Right ventricle myocardium inferior (tissue), 1 donor: ENCODE measurements at regions not wholly inside any gene's neighbourhood (a gene's known extent, or its start where the extent isn't known, plus 50 kb on each side); places are given as distances from the start of the nearest gene placed in this dataset.
A peak's percentile ranks its signal among the peaks of the same experiment; 100 is the strongest.

Experiments used
- ATAC-seq: fragments of 200-7000 bp; cut with Tn5 transposase; one replicate; pipeline ENCODE4 v1.9.1; 2020; ENCODE audit warnings: mild to moderate bottlenecking, moderate library complexity
- DNase-seq: peaks from one replicate; pipeline ENCODE4 v3.0.0; 2021; ENCODE audit errors: missing footprints
- intact Hi-C: fragments of 100-400 bp; cut with DNase I; formaldehyde crosslinking; loops from one replicate; pipeline ENCODE4 v1.11.0; 2022
- donor health status: DM: no; HTN: yes; CAD: no; lungs with severe emphysema.

GRCh38 chr10:42930516-42931192 is 146.2 kb upstream of the RET start:
- intact Hi-C loops = no loop called here
- ATAC-seq = no peak
- no peak for DNase-seq

- DNase-seq = no peak
- ATAC-seq = no peak
- intact Hi-C loops = no loop called here
Measured at GRCh38 chr10:42932116-42932515, 144.8 kb upstream of the RET start.

- no peak for DNase-seq
- intact Hi-C loops = no loop called here
- peak; percentile 25 for ATAC-seq
Measured at GRCh38 chr10:42932735-42933447, 144.0 kb upstream of the RET start.

GRCh38 chr10:42933448-42934340 is 143.2 kb upstream of the RET start:
- intact Hi-C loops = no loop called here
- ATAC-seq (peak; percentile 43), DNase-seq (no peak)

- intact Hi-C loops = no loop called here
- no peak for DNase-seq
- no peak for ATAC-seq
Measured at GRCh38 chr10:42934351-42934811, 142.5 kb upstream of the RET start.

- intact Hi-C loops = no loop called here
- DNase-seq = no peak
- no peak for ATAC-seq
Measured at GRCh38 chr10:42934842-42935241, 142.0 kb upstream of the RET start.

- DNase-seq (no peak), ATAC-seq (no peak)
Measured at GRCh38 chr10:42935466-42935865, 141.4 kb upstream of the RET start.

GRCh38 chr10:42936580-42936979 is 140.3 kb upstream of the RET start:
- no peak for ATAC-seq
- intact Hi-C loops = no loop called here
- DNase-seq = no peak

More at GRCh38 chr10:42935466-42935865, 141.4 kb upstream of the RET start:
- intact Hi-C loops = no loop called here

- DNase-seq (no peak), ATAC-seq (no peak)
- intact Hi-C loops = no loop called here
Measured at GRCh38 chr10:42937048-42937447, 139.8 kb upstream of the RET start.

GRCh38 chr10:42937649-42938180 is 139.2 kb upstream of the RET start:
- intact Hi-C loops = no loop called here
- no peak for ATAC-seq
- DNase-seq = no peak

GRCh38 chr10:42938351-42938750 is 138.5 kb upstream of the RET start:
- intact Hi-C loops = no loop called here
- ATAC-seq = no peak
- DNase-seq = no peak

GRCh38 chr10:42939237-42939636 is 137.6 kb upstream of the RET start:
- intact Hi-C loops = no loop called here
- DNase-seq (no peak), ATAC-seq (no peak)

GRCh38 chr10:42939685-42940366 is 137.0 kb upstream of the RET start:
- DNase-seq = no peak
- no peak for ATAC-seq
- intact Hi-C loops = no loop called here

- intact Hi-C loops = no loop called here
Measured at GRCh38 chr10:42940487-42941294, 136.2 kb upstream of the RET start.

GRCh38 chr10:42941295-42941644 is 135.6 kb upstream of the RET start:
- DNase-seq (no peak), ATAC-seq (no peak)
- intact Hi-C loops = no loop called here

More at GRCh38 chr10:42940487-42941294, 136.2 kb upstream of the RET start:
- DNase-seq (no peak), ATAC-seq (no peak)

- DNase-seq (no peak), ATAC-seq (no peak)
- intact Hi-C loops = no loop called here
Measured at GRCh38 chr10:42941790-42942189, 135.1 kb upstream of the RET start.

- ATAC-seq = no peak
- DNase-seq = no peak
- intact Hi-C loops = no loop called here
Measured at GRCh38 chr10:42942279-42942950, 134.5 kb upstream of the RET start.
